Activated CD8-positive, alpha-beta T cell treated with anti-CD3 and anti-CD28 coated beads for 36 hours (primary cell): ENCODE measurements at regions not wholly inside any gene's neighbourhood (a gene's known extent, or its start where the extent isn't known, plus 50 kb on each side); places are given as distances from the start of the nearest gene placed in this dataset.

Source experiments
- ATAC-seq: fragments of 200-7000 bp; cut with Tn5 transposase; one replicate; pipeline ENCODE4 v1.10.0; 2021; ENCODE audit warnings: mild to moderate bottlenecking, moderate library complexity
- CTCF ChIA-PET: fragments of 350-600 bp; sonication (Branson Sonifier 250); formaldehyde crosslinking; loops from one replicate; lab custom pipeline; 2021; ENCODE audit warnings: antibody characterized with exemption; lab: Charles Lee
- POLR2A ChIA-PET: fragments of 350-600 bp; sonication (Branson Sonifier 250); formaldehyde crosslinking; loops from one replicate; lab custom pipeline; 2021; ENCODE audit warnings: antibody characterized with exemption; lab: Charles Lee
- DNase-seq: peaks from one replicate; pipeline ENCODE4 v3.0.0-alpha.2; 2020
- H3K27ac Mint-ChIP-seq: one replicate; pipeline ENCODE4 v1.8.0; 2021; ENCODE audit warnings: mild to moderate bottlenecking, mixed read lengths
- H3K27me3 Mint-ChIP-seq: one replicate; pipeline ENCODE4 v1.8.0; 2021; ENCODE audit warnings: mixed read lengths
- H3K36me3 Mint-ChIP-seq: one replicate; pipeline ENCODE4 v1.8.0; 2021; ENCODE audit warnings: low read depth, mixed read lengths
- H3K4me1 Mint-ChIP-seq: one replicate; pipeline ENCODE4 v1.8.0; 2021; ENCODE audit warnings: low read depth, mixed read lengths
- H3K4me3 Mint-ChIP-seq: one replicate; pipeline ENCODE4 v1.8.0; 2021; ENCODE audit warnings: mild to moderate bottlenecking, moderate library complexity, mixed read lengths
- H3K9me3 Mint-ChIP-seq: one replicate; pipeline ENCODE4 v1.8.0; 2021; ENCODE audit warnings: mixed read lengths
- CTCF ChIP-seq: fragments of 200-600 bp; IDR thresholded peaks from one replicate; pipeline ENCODE4 v1.8.0; 2022; ENCODE audit warnings: antibody characterized with exemption, mild to moderate bottlenecking
- intact Hi-C: fragments of 100-400 bp; cut with micrococcal nuclease; formaldehyde crosslinking; loops from one replicate; pipeline ENCODE4 v1.10.0; 2022

- intact Hi-C loops, result no loop called here
- H3K27me3 Mint-ChIP-seq, result peaks cover 8% of the 10 kb centered on the region
- H3K36me3 Mint-ChIP-seq, result no peaks in the 10 kb centered on the region
- H3K4me1 Mint-ChIP-seq, result no peaks in the 10 kb centered on the region
- ATAC-seq (no peak), DNase-seq (no peak)
- no peak overlapping the region for H3K4me3 Mint-ChIP-seq
- CTCF ChIA-PET, result no interaction called here
- POLR2A ChIA-PET, result no interaction called here
- no peak for TF ChIP-seq CTCF
- H3K9me3 Mint-ChIP-seq, result no peaks in the 10 kb centered on the region
- H3K27ac Mint-ChIP-seq, result no peak overlapping the region
Observed at GRCh38 chr7:12777257-12777656, 89.8 kb downstream of the ARL4A start.

- Mint-ChIP-seq H3K27ac (no peak overlapping the region), H3K4me1 (no peaks in the 10 kb centered on the region), H3K4me3 (no peak overlapping the region), H3K27me3 (no peaks in the 10 kb centered on the region), H3K9me3 (no peaks in the 10 kb centered on the region), H3K36me3 (no peaks in the 10 kb centered on the region)
- ATAC-seq (no peak), DNase-seq (no peak)
- intact Hi-C loops, result no loop called here
- ChIA-PET CTCF (no interaction called here), POLR2A (no interaction called here)
- TF ChIP-seq CTCF, result no peak
Observed at GRCh38 chr7:12779947-12780346, 92.5 kb downstream of the ARL4A start.

- H3K27me3 Mint-ChIP-seq, result no peaks in the 10 kb centered on the region
- no peak for ATAC-seq
- no peak overlapping the region for H3K4me3 Mint-ChIP-seq
- CTCF ChIA-PET, result no interaction called here
- H3K4me1 Mint-ChIP-seq, result no peaks in the 10 kb centered on the region
- no peak for DNase-seq
- TF ChIP-seq CTCF, result no peak
- H3K27ac Mint-ChIP-seq, result no peak overlapping the region
- POLR2A ChIA-PET, result no interaction called here
- no peaks in the 10 kb centered on the region for H3K36me3 Mint-ChIP-seq
- intact Hi-C loops, result no loop called here
- H3K9me3 Mint-ChIP-seq, result no peaks in the 10 kb centered on the region
Observed at GRCh38 chr7:12783421-12784095, 96.1 kb downstream of the ARL4A start.

- Mint-ChIP-seq H3K36me3 (no peaks in the 10 kb centered on the region), H3K9me3 (no peaks in the 10 kb centered on the region), H3K27me3 (no peaks in the 10 kb centered on the region), H3K4me3 (no peak overlapping the region), H3K27ac (no peak overlapping the region), H3K4me1 (no peaks in the 10 kb centered on the region)
- TF ChIP-seq CTCF, result no peak
- ChIA-PET CTCF (no interaction called here), POLR2A (no interaction called here)
- intact Hi-C loops, result no loop called here
- no peak for DNase-seq
- ATAC-seq, result no peak
Observed at GRCh38 chr7:12785473-12785872, 98.0 kb downstream of the ARL4A start.

- POLR2A ChIA-PET, result no interaction called here
- H3K4me1 Mint-ChIP-seq, result no peaks in the 10 kb centered on the region
- H3K36me3 Mint-ChIP-seq, result no peaks in the 10 kb centered on the region
- intact Hi-C loops, result no loop called here
- H3K4me3 Mint-ChIP-seq, result no peak overlapping the region
- CTCF ChIA-PET, result no interaction called here
- H3K9me3 Mint-ChIP-seq, result no peaks in the 10 kb centered on the region
- no peaks in the 10 kb centered on the region for H3K27me3 Mint-ChIP-seq
- ATAC-seq, result no peak
- no peak for TF ChIP-seq CTCF
- no peak overlapping the region for H3K27ac Mint-ChIP-seq
- DNase-seq, result no peak
Observed at GRCh38 chr7:12786494-12786893, 99.1 kb downstream of the ARL4A start.
